Breast epithelium (tissue), 3 donors: ENCODE measurements at regions not wholly inside any gene's neighbourhood (a gene's known extent, or its start where the extent isn't known, plus 50 kb on each side); places are given as distances from the start of the nearest gene placed in this dataset.

Experiments
- POLR2A ChIP-seq: fragments of 450-650 bp; IDR thresholded peaks from one replicate; pipeline ENCODE4 v1.6.1; 2016; ENCODE audit warnings: antibody characterized with exemption, mild to moderate bottlenecking, moderate library complexity
- TF ChIP-seq, protein P1 (sequence below), 3 donors: fragments of 450-650 bp; IDR thresholded peaks; one replicate each; pipeline ENCODE4 v1.5.1; 2016 to 2017; ENCODE audit warnings: antibody characterized with exemption in 3 of 3, mild to moderate bottlenecking in 3 of 3, moderate library complexity in 3 of 3

GRCh38 chr2:63736354-63736753 lies 105.3 kb upstream of the UGP2 start:
- TF ChIP-seq, protein P1, sequence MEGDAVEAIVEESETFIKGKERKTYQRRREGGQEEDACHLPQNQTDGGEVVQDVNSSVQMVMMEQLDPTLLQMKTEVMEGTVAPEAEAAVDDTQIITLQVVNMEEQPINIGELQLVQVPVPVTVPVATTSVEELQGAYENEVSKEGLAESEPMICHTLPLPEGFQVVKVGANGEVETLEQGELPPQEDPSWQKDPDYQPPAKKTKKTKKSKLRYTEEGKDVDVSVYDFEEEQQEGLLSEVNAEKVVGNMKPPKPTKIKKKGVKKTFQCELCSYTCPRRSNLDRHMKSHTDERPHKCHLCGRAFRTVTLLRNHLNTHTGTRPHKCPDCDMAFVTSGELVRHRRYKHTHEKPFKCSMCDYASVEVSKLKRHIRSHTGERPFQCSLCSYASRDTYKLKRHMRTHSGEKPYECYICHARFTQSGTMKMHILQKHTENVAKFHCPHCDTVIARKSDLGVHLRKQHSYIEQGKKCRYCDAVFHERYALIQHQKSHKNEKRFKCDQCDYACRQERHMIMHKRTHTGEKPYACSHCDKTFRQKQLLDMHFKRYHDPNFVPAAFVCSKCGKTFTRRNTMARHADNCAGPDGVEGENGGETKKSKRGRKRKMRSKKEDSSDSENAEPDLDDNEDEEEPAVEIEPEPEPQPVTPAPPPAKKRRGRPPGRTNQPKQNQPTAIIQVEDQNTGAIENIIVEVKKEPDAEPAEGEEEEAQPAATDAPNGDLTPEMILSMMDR (IDR thresholded peaks at IDR 0.05), result no peak
- TF ChIP-seq POLR2A, result no peak
